ENCODE measurements at regions not wholly inside any gene's neighbourhood (a gene's known extent, or its start where the extent isn't known, plus 50 kb on each side); places are given as distances from the start of the nearest gene placed in this dataset.

GRCh38 chr21:35357041-35357780 is 308.1 kb upstream of the RUNX1 start (continued):
- TF ChIP-seq, protein P1, sequence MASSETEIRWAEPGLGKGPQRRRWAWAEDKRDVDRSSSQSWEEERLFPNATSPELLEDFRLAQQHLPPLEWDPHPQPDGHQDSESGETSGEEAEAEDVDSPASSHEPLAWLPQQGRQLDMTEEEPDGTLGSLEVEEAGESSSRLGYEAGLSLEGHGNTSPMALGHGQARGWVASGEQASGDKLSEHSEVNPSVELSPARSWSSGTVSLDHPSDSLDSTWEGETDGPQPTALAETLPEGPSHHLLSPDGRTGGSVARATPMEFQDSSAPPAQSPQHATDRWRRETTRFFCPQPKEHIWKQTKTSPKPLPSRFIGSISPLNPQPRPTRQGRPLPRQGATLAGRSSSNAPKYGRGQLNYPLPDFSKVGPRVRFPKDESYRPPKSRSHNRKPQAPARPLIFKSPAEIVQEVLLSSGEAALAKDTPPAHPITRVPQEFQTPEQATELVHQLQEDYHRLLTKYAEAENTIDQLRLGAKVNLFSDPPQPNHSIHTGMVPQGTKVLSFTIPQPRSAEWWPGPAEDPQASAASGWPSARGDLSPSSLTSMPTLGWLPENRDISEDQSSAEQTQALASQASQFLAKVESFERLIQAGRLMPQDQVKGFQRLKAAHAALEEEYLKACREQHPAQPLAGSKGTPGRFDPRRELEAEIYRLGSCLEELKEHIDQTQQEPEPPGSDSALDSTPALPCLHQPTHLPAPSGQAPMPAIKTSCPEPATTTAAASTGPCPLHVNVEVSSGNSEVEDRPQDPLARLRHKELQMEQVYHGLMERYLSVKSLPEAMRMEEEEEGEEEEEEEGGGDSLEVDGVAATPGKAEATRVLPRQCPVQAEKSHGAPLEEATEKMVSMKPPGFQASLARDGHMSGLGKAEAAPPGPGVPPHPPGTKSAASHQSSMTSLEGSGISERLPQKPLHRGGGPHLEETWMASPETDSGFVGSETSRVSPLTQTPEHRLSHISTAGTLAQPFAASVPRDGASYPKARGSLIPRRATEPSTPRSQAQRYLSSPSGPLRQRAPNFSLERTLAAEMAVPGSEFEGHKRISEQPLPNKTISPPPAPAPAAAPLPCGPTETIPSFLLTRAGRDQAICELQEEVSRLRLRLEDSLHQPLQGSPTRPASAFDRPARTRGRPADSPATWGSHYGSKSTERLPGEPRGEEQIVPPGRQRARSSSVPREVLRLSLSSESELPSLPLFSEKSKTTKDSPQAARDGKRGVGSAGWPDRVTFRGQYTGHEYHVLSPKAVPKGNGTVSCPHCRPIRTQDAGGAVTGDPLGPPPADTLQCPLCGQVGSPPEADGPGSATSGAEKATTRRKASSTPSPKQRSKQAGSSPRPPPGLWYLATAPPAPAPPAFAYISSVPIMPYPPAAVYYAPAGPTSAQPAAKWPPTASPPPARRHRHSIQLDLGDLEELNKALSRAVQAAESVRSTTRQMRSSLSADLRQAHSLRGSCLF (CRISPR knock-in tag; IDR thresholded peaks at IDR 0.05; ENCODE audit: borderline replicate concordance): no peak
- TF ChIP-seq, protein P2, sequence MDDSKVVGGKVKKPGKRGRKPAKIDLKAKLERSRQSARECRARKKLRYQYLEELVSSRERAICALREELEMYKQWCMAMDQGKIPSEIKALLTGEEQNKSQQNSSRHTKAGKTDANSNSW (CRISPR knock-in tag; IDR thresholded peaks at IDR 0.05; ENCODE audit: borderline replicate concordance): no peak
- no peak for TF ChIP-seq MED8 (CRISPR knock-in tag; IDR thresholded peaks at IDR 0.05; ENCODE audit: insufficient replicate concordance)
- no peak for TF ChIP-seq MBNL3 (CRISPR knock-in tag; conservative IDR thresholded peaks at IDR 0.05)
- TF ChIP-seq, protein P3, sequence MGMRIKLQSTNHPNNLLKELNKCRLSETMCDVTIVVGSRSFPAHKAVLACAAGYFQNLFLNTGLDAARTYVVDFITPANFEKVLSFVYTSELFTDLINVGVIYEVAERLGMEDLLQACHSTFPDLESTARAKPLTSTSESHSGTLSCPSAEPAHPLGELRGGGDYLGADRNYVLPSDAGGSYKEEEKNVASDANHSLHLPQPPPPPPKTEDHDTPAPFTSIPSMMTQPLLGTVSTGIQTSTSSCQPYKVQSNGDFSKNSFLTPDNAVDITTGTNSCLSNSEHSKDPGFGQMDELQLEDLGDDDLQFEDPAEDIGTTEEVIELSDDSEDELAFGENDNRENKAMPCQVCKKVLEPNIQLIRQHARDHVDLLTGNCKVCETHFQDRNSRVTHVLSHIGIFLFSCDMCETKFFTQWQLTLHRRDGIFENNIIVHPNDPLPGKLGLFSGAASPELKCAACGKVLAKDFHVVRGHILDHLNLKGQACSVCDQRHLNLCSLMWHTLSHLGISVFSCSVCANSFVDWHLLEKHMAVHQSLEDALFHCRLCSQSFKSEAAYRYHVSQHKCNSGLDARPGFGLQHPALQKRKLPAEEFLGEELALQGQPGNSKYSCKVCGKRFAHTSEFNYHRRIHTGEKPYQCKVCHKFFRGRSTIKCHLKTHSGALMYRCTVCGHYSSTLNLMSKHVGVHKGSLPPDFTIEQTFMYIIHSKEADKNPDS (CRISPR knock-in tag; IDR thresholded peaks at IDR 0.05): no peak

Data from HepG2 (cell line).